ENCODE measurements at regions not wholly inside any gene's neighbourhood (a gene's known extent, or its start where the extent isn't known, plus 50 kb on each side); places are given as distances from the start of the nearest gene placed in this dataset.

GRCh38 chr11:47914743-47915142 is 65.6 kb upstream of the PTPRJ start:
- H3K27ac ChIP-seq (ENCODE audit: low read depth, low read length): no peak overlapping the region
- H2AFZ ChIP-seq (ENCODE audit: low read depth, low read length, severe bottlenecking): no peak overlapping the region
- H3K9me3 ChIP-seq (ENCODE audit: insufficient read depth, low read length): no peaks in the 10 kb centered on the region
- TF ChIP-seq EZH2phosphoT487 (conservative IDR thresholded peaks at IDR 0.05; ENCODE audit: low read length) (no peak), CTCF (IDR thresholded peaks at IDR 0.05; ENCODE audit: insufficient read depth, low read length, poor library complexity, severe bottlenecking) (no peak)
- H3K36me3 ChIP-seq (ENCODE audit: low read length): no peaks in the 10 kb centered on the region
- no peaks in the 10 kb centered on the region for H3K79me2 ChIP-seq (ENCODE audit: insufficient read depth, low read length)
- no peaks in the 10 kb centered on the region for H3K9me2 ChIP-seq (replicated peaks; ENCODE audit: insufficient read depth, low read length)
- no peaks in the 10 kb centered on the region for H3F3A ChIP-seq (ENCODE audit: insufficient read depth)
- no peaks in the 10 kb centered on the region for H4K20me1 ChIP-seq (ENCODE audit: low read depth, low read length)
- H3K9ac ChIP-seq (ENCODE audit: low read length): no peak overlapping the region
- no peak overlapping the region for H3K4me2 ChIP-seq (ENCODE audit: low read depth, low read length, poor library complexity, severe bottlenecking)
- no peaks in the 10 kb centered on the region for H3K27me3 ChIP-seq (ENCODE audit: low read length)
- no peak overlapping the region for H3K4me3 ChIP-seq (ENCODE audit: insufficient read depth, low read length, poor library complexity, severe bottlenecking)

DNA sequence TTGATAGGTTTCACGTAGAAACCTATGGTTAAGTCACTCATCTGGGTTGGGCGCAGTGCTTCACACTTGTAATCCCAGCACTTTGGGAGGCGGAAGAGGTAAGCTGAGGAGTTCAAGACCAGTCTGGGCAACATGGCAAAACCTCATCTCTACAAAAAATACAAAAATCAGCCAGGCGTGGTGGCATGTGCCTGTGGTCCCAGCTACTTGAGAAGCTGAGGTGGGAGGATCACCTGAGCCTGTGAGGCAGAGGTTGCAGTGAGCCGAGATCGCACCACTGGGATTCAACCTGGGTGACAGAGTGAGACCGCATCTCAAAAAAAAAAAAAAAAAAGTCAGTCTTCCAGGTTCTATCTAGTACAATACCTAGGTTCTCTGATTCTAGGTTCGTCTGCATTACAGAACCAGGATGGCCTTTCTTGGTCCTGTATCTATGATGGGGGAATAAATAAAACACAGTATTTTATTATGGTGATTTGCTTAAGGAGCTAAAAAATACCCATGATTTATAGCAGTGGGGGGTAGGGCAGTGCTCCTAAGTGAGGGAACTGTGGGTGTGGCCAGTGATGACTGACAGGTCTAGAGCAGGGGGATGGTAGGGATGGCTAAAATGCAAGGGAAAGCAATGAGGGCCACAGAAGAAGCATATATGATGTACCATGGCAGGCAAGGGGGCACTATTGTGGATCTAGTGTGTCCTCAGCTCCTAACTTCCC is 65.5 kb upstream of the NUP160 start:
- no peak for TF ChIP-seq CTCF (IDR thresholded peaks at IDR 0.05; ENCODE audit: insufficient read depth, low read length, poor library complexity, severe bottlenecking)
- TF ChIP-seq EZH2phosphoT487 (conservative IDR thresholded peaks at IDR 0.05; ENCODE audit: low read length): no peak
- H3K4me2 ChIP-seq (ENCODE audit: low read depth, low read length, poor library complexity, severe bottlenecking): peak overlapping the region; percentile 5

DNA sequence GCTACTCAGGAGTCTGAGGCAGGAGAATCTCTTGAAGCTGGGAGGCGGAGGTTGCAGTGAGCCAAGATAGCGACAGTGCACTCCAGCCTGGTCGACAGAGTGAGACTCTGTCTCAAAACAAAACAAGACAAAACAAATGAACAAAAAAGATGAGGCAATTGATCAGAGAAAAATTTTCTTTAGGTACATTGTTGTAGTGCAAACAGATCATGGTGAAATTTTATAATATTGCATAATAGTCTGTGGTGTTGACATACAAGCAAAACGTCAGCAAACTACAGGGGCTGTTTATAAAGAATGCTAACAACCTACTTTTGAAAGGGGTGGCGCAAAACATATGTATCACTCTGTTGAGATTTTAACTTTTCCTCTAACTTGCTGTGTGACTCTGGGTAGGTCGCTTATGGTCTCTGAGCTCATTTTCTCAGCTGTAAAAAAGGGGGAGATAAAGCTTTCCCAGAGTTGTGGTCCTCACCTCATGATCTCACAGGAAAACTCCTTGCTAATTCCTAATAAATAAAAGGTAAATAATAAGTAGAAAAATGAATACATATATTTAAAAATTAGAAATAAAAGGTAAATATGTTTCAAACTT is 64.8 kb upstream of the NUP160 start:
- Histone ChIP-seq H3F3A (ENCODE audit: insufficient read depth) (no peaks in the 10 kb centered on the region), H3K4me3 (ENCODE audit: insufficient read depth, low read length, poor library complexity, severe bottlenecking) (no peak overlapping the region), H4K20me1 (ENCODE audit: low read depth, low read length) (no peaks in the 10 kb centered on the region), H3K9me3 (ENCODE audit: insufficient read depth, low read length) (no peaks in the 10 kb centered on the region), H3K79me2 (ENCODE audit: insufficient read depth, low read length) (no peaks in the 10 kb centered on the region), H3K4me2 (ENCODE audit: low read depth, low read length, poor library complexity, severe bottlenecking) (no peak overlapping the region), H3K27me3 (ENCODE audit: low read length) (no peaks in the 10 kb centered on the region), H3K36me3 (ENCODE audit: low read length) (no peaks in the 10 kb centered on the region), H3K9ac (ENCODE audit: low read length) (no peak overlapping the region), H3K27ac (ENCODE audit: low read depth, low read length) (no peak overlapping the region), H3K9me2 (replicated peaks; ENCODE audit: insufficient read depth, low read length) (no peaks in the 10 kb centered on the region), H2AFZ (ENCODE audit: low read depth, low read length, severe bottlenecking) (no peak overlapping the region)
- TF ChIP-seq CTCF (IDR thresholded peaks at IDR 0.05; ENCODE audit: insufficient read depth, low read length, poor library complexity, severe bottlenecking) (no peak), EZH2phosphoT487 (conservative IDR thresholded peaks at IDR 0.05; ENCODE audit: low read length) (no peak)

More for the DNA sequence above, 65.5 kb upstream of the NUP160 start:
- H3K36me3 ChIP-seq (ENCODE audit: low read length): no peaks in the 10 kb centered on the region
- H3K79me2 ChIP-seq (ENCODE audit: insufficient read depth, low read length): no peaks in the 10 kb centered on the region
- no peaks in the 10 kb centered on the region for H3K9me3 ChIP-seq (ENCODE audit: insufficient read depth, low read length)
- H3K9ac ChIP-seq (ENCODE audit: low read length): no peak overlapping the region
- H3K9me2 ChIP-seq (replicated peaks; ENCODE audit: insufficient read depth, low read length): no peaks in the 10 kb centered on the region
- H3F3A ChIP-seq (ENCODE audit: insufficient read depth): no peaks in the 10 kb centered on the region
- no peak overlapping the region for H3K27ac ChIP-seq (ENCODE audit: low read depth, low read length)
- no peak overlapping the region for H2AFZ ChIP-seq (ENCODE audit: low read depth, low read length, severe bottlenecking)
- no peaks in the 10 kb centered on the region for H3K27me3 ChIP-seq (ENCODE audit: low read length)
- H4K20me1 ChIP-seq (ENCODE audit: low read depth, low read length): no peaks in the 10 kb centered on the region
- H3K4me3 ChIP-seq (ENCODE audit: insufficient read depth, low read length, poor library complexity, severe bottlenecking): no peak overlapping the region

All from SU-DHL-6 (cell line).